GM12873 (cell line): ENCODE measurements at regions not wholly inside any gene's neighbourhood (a gene's known extent, or its start where the extent isn't known, plus 50 kb on each side); places are given as distances from the start of the nearest gene placed in this dataset.

Experiments
- CTCF ChIP-seq: IDR thresholded peaks from 2 replicates; pipeline ENCODE4 v1.5.1; 2012; ENCODE audit warnings: low read depth, mild to moderate bottlenecking, moderate library complexity, low read length, control low read depth; ENCODE audit not compliant: insufficient read depth; ENCODE audit errors: missing control alignments

- no peak for TF ChIP-seq CTCF
These were observed 631.7 kb upstream of the MGMT start for GRCh38 chr10:128835361-128835760.

GRCh38 chr10:128837478-128837877 lies 629.6 kb upstream of the MGMT start:
- no peak for TF ChIP-seq CTCF

GRCh38 chr10:128839134-128839533 lies 627.9 kb upstream of the MGMT start:
- TF ChIP-seq CTCF = no peak

- no peak for TF ChIP-seq CTCF
These were observed 627.3 kb upstream of the MGMT start for GRCh38 chr10:128839701-128840100.

DNA sequence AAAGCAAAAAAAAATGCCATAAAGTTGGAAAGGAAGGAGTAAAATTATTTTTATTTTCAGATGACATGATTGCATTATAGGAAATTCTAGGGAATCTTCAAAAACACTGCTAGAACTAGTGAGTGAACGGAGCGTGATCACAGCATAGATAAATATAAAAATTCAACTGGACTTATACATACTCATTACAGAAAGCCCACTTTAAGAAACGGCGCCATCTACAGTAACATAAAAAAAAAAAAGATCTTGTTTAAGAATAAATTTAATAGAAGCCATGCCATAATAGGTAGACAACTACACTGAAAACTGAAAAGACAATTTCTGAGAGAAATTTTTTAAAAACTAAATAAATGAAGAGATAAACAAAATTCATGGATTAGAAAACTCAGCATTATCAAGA lies 623.1 kb upstream of the MGMT start:
- TF ChIP-seq CTCF = no peak

DNA sequence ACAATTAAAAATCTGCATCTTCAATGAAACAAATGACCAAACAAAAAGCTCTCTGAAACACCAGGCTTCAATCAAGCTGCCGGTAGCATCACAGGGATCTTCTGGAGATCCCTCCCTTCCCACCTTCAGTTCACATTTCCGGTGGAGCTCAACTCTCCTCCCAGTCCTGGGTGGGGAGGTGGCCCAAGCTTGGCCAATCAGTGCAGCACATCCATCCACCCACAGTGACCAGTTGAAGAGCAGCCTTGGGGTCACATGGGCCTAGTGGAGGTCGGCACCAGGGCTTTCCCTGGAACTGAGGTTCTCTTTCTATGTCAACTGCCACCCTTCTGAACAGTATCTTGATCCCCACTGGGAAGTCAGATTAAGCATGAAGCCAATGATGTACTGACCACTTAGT lies 620.1 kb upstream of the MGMT start:
- no peak for TF ChIP-seq CTCF

GRCh38 chr10:128848810-128849209 lies 618.2 kb upstream of the MGMT start:
- no peak for TF ChIP-seq CTCF
